Activated CD8-positive, alpha-beta memory T cell treated with anti-CD3 and anti-CD28 coated beads for 36 hours (primary cell): ENCODE measurements at regions not wholly inside any gene's neighbourhood (a gene's known extent, or its start where the extent isn't known, plus 50 kb on each side); places are given as distances from the start of the nearest gene placed in this dataset.

ENCODE experiments used
- CTCF ChIA-PET: fragments of 350-600 bp; sonication (Branson Sonifier 250); formaldehyde crosslinking; loops from one replicate; lab custom pipeline; 2021; ENCODE audit warnings: antibody characterized with exemption; lab: Charles Lee
- POLR2A ChIA-PET: fragments of 350-600 bp; sonication (Branson Sonifier 250); formaldehyde crosslinking; loops from one replicate; lab custom pipeline; 2021; ENCODE audit warnings: antibody characterized with exemption; lab: Charles Lee

GRCh38 chr22:48605125-48605524 lies 1222.5 kb downstream of the BRD1 start:
- ChIA-PET CTCF (no interaction called here), POLR2A (no interaction called here)

GRCh38 chr22:48603621-48604320 lies 1223.9 kb downstream of the BRD1 start:
- ChIA-PET CTCF (no interaction called here), POLR2A (no interaction called here)

- POLR2A ChIA-PET: no interaction called here
- CTCF ChIA-PET: no interaction called here
Measured at GRCh38 chr22:48602805-48603518, 1224.7 kb downstream of the BRD1 start.

GRCh38 chr22:48600681-48601080 lies 1227.0 kb downstream of the BRD1 start:
- CTCF ChIA-PET: no interaction called here
- POLR2A ChIA-PET: no interaction called here

- POLR2A ChIA-PET: no interaction called here
- CTCF ChIA-PET: no interaction called here
Measured at GRCh38 chr22:48600171-48600570, 1227.5 kb downstream of the BRD1 start.

- POLR2A ChIA-PET: no interaction called here
- CTCF ChIA-PET: no interaction called here
Measured at GRCh38 chr22:48599346-48599745, 1228.3 kb downstream of the BRD1 start.

- CTCF ChIA-PET: no interaction called here
Measured at GRCh38 chr22:48596111-48596850, 1231.4 kb downstream of the BRD1 start.

GRCh38 chr22:48595511-48595905 lies 1232.2 kb downstream of the BRD1 start:
- POLR2A ChIA-PET: no interaction called here
- CTCF ChIA-PET: no interaction called here

More at GRCh38 chr22:48596111-48596850, 1231.4 kb downstream of the BRD1 start:
- POLR2A ChIA-PET: no interaction called here

GRCh38 chr22:48594757-48595510 lies 1232.7 kb downstream of the BRD1 start:
- CTCF ChIA-PET: no interaction called here

GRCh38 chr22:48594016-48594756 lies 1233.5 kb downstream of the BRD1 start:
- POLR2A ChIA-PET: no interaction called here
- CTCF ChIA-PET: no interaction called here

More at GRCh38 chr22:48594757-48595510, 1232.7 kb downstream of the BRD1 start:
- POLR2A ChIA-PET: no interaction called here

GRCh38 chr22:48593551-48593950 lies 1234.1 kb downstream of the BRD1 start:
- ChIA-PET CTCF (no interaction called here), POLR2A (no interaction called here)

GRCh38 chr22:48592931-48593330 lies 1234.7 kb downstream of the BRD1 start:
- ChIA-PET CTCF (no interaction called here), POLR2A (no interaction called here)

GRCh38 chr22:48592488-48592887 lies 1235.2 kb downstream of the BRD1 start:
- CTCF ChIA-PET: no interaction called here

GRCh38 chr22:48592066-48592345 lies 1235.7 kb downstream of the BRD1 start:
- ChIA-PET POLR2A (no interaction called here), CTCF (no interaction called here)

More at GRCh38 chr22:48592488-48592887, 1235.2 kb downstream of the BRD1 start:
- POLR2A ChIA-PET: no interaction called here

- ChIA-PET CTCF (no interaction called here), POLR2A (no interaction called here)
Measured at GRCh38 chr22:48591286-48592065, 1236.2 kb downstream of the BRD1 start.

GRCh38 chr22:48589901-48590300 lies 1237.8 kb downstream of the BRD1 start:
- ChIA-PET POLR2A (no interaction called here), CTCF (no interaction called here)

GRCh38 chr22:48588878-48589450 lies 1238.7 kb downstream of the BRD1 start:
- POLR2A ChIA-PET: no interaction called here
- CTCF ChIA-PET: no interaction called here

GRCh38 chr22:48588151-48588877 lies 1239.4 kb downstream of the BRD1 start:
- ChIA-PET POLR2A (no interaction called here), CTCF (no interaction called here)
